ENCODE measurements at regions not wholly inside any gene's neighbourhood (a gene's known extent, or its start where the extent isn't known, plus 50 kb on each side); places are given as distances from the start of the nearest gene placed in this dataset.

GRCh38 chr13:91207261-91207660 is 140.2 kb upstream of the MIR17HG start:
- TF ChIP-seq YY1 (IDR thresholded peaks at IDR 0.05) (no peak), CTCF (IDR thresholded peaks at IDR 0.05; ENCODE audit: low read depth, low read length, missing input control) (no peak), JUND (IDR thresholded peaks at IDR 0.05) (no peak), MAX (IDR thresholded peaks at IDR 0.05) (no peak), TAF1 (conservative IDR thresholded peaks at IDR 0.05) (no peak), ATF3 (IDR thresholded peaks at IDR 0.05) (no peak), RXRA (IDR thresholded peaks at IDR 0.05) (no peak), NR2F2 (IDR thresholded peaks at IDR 0.05) (no peak)
- TF ChIP-seq, protein P1, sequence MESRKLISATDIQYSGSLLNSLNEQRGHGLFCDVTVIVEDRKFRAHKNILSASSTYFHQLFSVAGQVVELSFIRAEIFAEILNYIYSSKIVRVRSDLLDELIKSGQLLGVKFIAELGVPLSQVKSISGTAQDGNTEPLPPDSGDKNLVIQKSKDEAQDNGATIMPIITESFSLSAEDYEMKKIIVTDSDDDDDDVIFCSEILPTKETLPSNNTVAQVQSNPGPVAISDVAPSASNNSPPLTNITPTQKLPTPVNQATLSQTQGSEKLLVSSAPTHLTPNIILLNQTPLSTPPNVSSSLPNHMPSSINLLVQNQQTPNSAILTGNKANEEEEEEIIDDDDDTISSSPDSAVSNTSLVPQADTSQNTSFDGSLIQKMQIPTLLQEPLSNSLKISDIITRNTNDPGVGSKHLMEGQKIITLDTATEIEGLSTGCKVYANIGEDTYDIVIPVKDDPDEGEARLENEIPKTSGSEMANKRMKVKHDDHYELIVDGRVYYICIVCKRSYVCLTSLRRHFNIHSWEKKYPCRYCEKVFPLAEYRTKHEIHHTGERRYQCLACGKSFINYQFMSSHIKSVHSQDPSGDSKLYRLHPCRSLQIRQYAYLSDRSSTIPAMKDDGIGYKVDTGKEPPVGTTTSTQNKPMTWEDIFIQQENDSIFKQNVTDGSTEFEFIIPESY (IDR thresholded peaks at IDR 0.05) = no peak
- Histone ChIP-seq H3K36me3 (ENCODE audit: control insufficient read depth in 4 of 4, insufficient read depth in 3 of 4, low read depth in 1 of 4, low read length in 3 of 4) (no peaks in the 10 kb centered on the region), H3K4me3 (ENCODE audit: low read depth in 1 of 3, low read length in 3 of 3) (no peak overlapping the region), H3K4me1 (ENCODE audit: control insufficient read depth in 4 of 4, insufficient read depth in 4 of 4, low read length in 3 of 4) (no peaks in the 10 kb centered on the region), H3K9me3 (ENCODE audit: control insufficient read depth in 4 of 4, low read length in 3 of 4) (peaks cover 0 to 2% (median 0%) of the 10 kb centered on the region in 4 donors), H3K9ac (ENCODE audit: low read depth in 1 of 2, low read length in 2 of 2) (no peak overlapping the region), H3K27me3 (ENCODE audit: control insufficient read depth in 4 of 4, insufficient read depth in 4 of 4, low read length in 3 of 4) (no peaks in the 10 kb centered on the region), H3K27ac (ENCODE audit: low read depth in 1 of 2, low read length in 2 of 2) (no peak overlapping the region)
- 72% methylated on average over 4 of the region's 4 CpGs for WGBS
- DNase-seq (ENCODE audit: low spot score) = no peak

- Histone ChIP-seq H3K27ac (ENCODE audit: low read depth in 1 of 2, low read length in 2 of 2) (no peak overlapping the region), H3K9me3 (ENCODE audit: control insufficient read depth in 4 of 4, low read length in 3 of 4) (peaks cover 0 to 2% (median 0%) of the 10 kb centered on the region in 4 donors), H3K4me1 (ENCODE audit: control insufficient read depth in 4 of 4, insufficient read depth in 4 of 4, low read length in 3 of 4) (no peaks in the 10 kb centered on the region), H3K27me3 (ENCODE audit: control insufficient read depth in 4 of 4, insufficient read depth in 4 of 4, low read length in 3 of 4) (no peaks in the 10 kb centered on the region), H3K36me3 (ENCODE audit: control insufficient read depth in 4 of 4, insufficient read depth in 3 of 4, low read depth in 1 of 4, low read length in 3 of 4) (no peaks in the 10 kb centered on the region), H3K9ac (ENCODE audit: low read depth in 1 of 2, low read length in 2 of 2) (no peak overlapping the region), H3K4me3 (ENCODE audit: low read depth in 1 of 3, low read length in 3 of 3) (no peak overlapping the region)
- WGBS = 51% methylated on average over 3 of the region's 3 CpGs
- DNase-seq (ENCODE audit: low spot score) = no peak
- TF ChIP-seq CTCF (IDR thresholded peaks at IDR 0.05; ENCODE audit: low read depth, low read length, missing input control) = no peak
- TF ChIP-seq HNF4G (IDR thresholded peaks at IDR 0.05) = no peak
- no peak for TF ChIP-seq HNF4A (conservative IDR thresholded peaks at IDR 0.05)
- no peak for TF ChIP-seq TAF1 (conservative IDR thresholded peaks at IDR 0.05)
- no peak for TF ChIP-seq SP1 (IDR thresholded peaks at IDR 0.05)
- no peak for TF ChIP-seq REST (IDR thresholded peaks at IDR 0.05)
- no peak for TF ChIP-seq JUND (IDR thresholded peaks at IDR 0.05)
- TF ChIP-seq, protein P1 (IDR thresholded peaks at IDR 0.05) = no peak
- TF ChIP-seq NR2F2 (IDR thresholded peaks at IDR 0.05) = no peak
- TF ChIP-seq FOXA2 (IDR thresholded peaks at IDR 0.05) = no peak
- no peak for TF ChIP-seq EGR1 (IDR thresholded peaks at IDR 0.05; ENCODE audit: low read depth in 2 of 2)
- TF ChIP-seq ATF3 (IDR thresholded peaks at IDR 0.05) = no peak
- TF ChIP-seq RXRA (IDR thresholded peaks at IDR 0.05) = no peak
These were observed 136.0 kb upstream of the MIR17HG start for GRCh38 chr13:91211510-91211909.

Data from liver (tissue), 8 donors.